Prostate gland (tissue), 2 donors: ENCODE measurements at regions not wholly inside any gene's neighbourhood (a gene's known extent, or its start where the extent isn't known, plus 50 kb on each side); places are given as distances from the start of the nearest gene placed in this dataset.

Source experiments
- DNase-seq: peaks from one replicate; pipeline ENCODE4 v3.0.0-alpha.2; 2019; ENCODE audit warnings: low spot score
- H3K27ac ChIP-seq, 2 donors: fragments of 200-600 bp; sonication (generic); 2 replicates each; pipeline ENCODE4 v1.5.1; 2017 to 2019
- H3K27me3 ChIP-seq: fragments of 200-600 bp; sonication (generic); replicated peaks from 2 replicates; pipeline ENCODE4 v1.5.1; 2019; ENCODE audit not compliant: insufficient read depth
- H3K36me3 ChIP-seq, 2 donors: fragments of 200-600 bp; sonication (generic); 1 replicate in 1 of 2; 2 replicates in 1 of 2; pipeline versions ENCODE4 v1.5.1 to v1.8.1; 2017 to 2019
- H3K4me1 ChIP-seq: fragments of 200-600 bp; sonication (generic); replicated peaks from 2 replicates; pipeline ENCODE4 v1.5.1; 2019
- H3K4me3 ChIP-seq, 2 donors: fragments of 200-600 bp; sonication (generic); 2 replicates each; pipeline ENCODE4 v1.5.1; 2017 to 2019
- H3K9me3 ChIP-seq: fragments of 200-600 bp; sonication (generic); 2 replicates; pipeline ENCODE4 v1.5.1; 2017
- CTCF ChIP-seq, 4 experiments: fragments of 200-600 bp in 2 of 4; fragments of 450-650 bp in 2 of 4; sonication (generic) in 2 of 4; IDR thresholded peaks; 1 replicate in 3 of 4; 2 replicates in 1 of 4; pipeline ENCODE4 v1.5.1; 2016 to 2019; ENCODE audit warnings: antibody characterized with exemption in 4 of 4, mild to moderate bottlenecking in 2 of 4, moderate library complexity in 2 of 4
- POLR2A ChIP-seq: fragments of 450-650 bp; IDR thresholded peaks from one replicate; pipeline ENCODE4 v1.6.1; 2016; ENCODE audit warnings: antibody characterized with exemption, mild to moderate bottlenecking
- POLR2AphosphoS5 ChIP-seq: sonication (generic); formaldehyde crosslinking; IDR thresholded peaks from one replicate; pipeline ENCODE4 v1.6.1; 2017; ENCODE audit warnings: antibody characterized with exemption
- WGBS: methylation state at CpG from one replicate; pipeline ENCODE4 v1.1.5; 2018; 5-methylcytosine and 5-hydroxymethylcytosine counted together
- intact Hi-C: fragments of 100-400 bp; cut with DNase I; formaldehyde crosslinking; loops from one replicate; pipeline ENCODE4 v1.14.2; 2022

GRCh38 chr1:119222271-119222670, 81.8 kb upstream of the WARS2 start:
- 95% methylated on average over 5 of the region's 5 CpGs for WGBS
- intact Hi-C loops: no loop called here
- no peak for TF ChIP-seq POLR2AphosphoS5
- no peak for TF ChIP-seq POLR2A
- TF ChIP-seq CTCF (IDR thresholded peaks at IDR 0.05): no peak

GRCh38 chr1:119225265-119225664, 84.8 kb upstream of the WARS2 start:
- no peak for TF ChIP-seq CTCF (IDR thresholded peaks at IDR 0.05)
- no peak for TF ChIP-seq POLR2A
- TF ChIP-seq POLR2AphosphoS5: no peak
- intact Hi-C loops: no loop called here
- Histone ChIP-seq H3K27me3 (no peaks in the 10 kb centered on the region), H3K36me3 (no peaks in the 10 kb centered on the region), H3K9me3 (no peaks in the 10 kb centered on the region), H3K4me3 (no peak overlapping the region), H3K27ac (no peak overlapping the region), H3K4me1 (no peaks in the 10 kb centered on the region)
- no peak for DNase-seq

More at GRCh38 chr1:119222271-119222670, 81.8 kb upstream of the WARS2 start:
- no peak for DNase-seq
- H3K27me3 ChIP-seq: no peaks in the 10 kb centered on the region
- H3K4me1 ChIP-seq: no peaks in the 10 kb centered on the region
- no peaks in the 10 kb centered on the region for H3K36me3 ChIP-seq
- H3K4me3 ChIP-seq: no peak overlapping the region
- H3K9me3 ChIP-seq: no peaks in the 10 kb centered on the region
- H3K27ac ChIP-seq: no peak overlapping the region

GRCh38 chr1:119225831-119226230, 85.4 kb upstream of the WARS2 start:
- Histone ChIP-seq H3K36me3 (no peaks in the 10 kb centered on the region), H3K4me3 (no peak overlapping the region), H3K27ac (no peak overlapping the region), H3K27me3 (no peaks in the 10 kb centered on the region), H3K9me3 (no peaks in the 10 kb centered on the region), H3K4me1 (no peaks in the 10 kb centered on the region)
- TF ChIP-seq CTCF (IDR thresholded peaks at IDR 0.05) (no peak), POLR2A (no peak), POLR2AphosphoS5 (no peak)
- intact Hi-C loops: no loop called here
- DNase-seq: no peak
- WGBS: 96% methylated on average over 2 of the region's 2 CpGs

GRCh38 chr1:119226321-119226720, 85.9 kb upstream of the WARS2 start:
- Histone ChIP-seq H3K27ac (no peak overlapping the region), H3K9me3 (no peaks in the 10 kb centered on the region), H3K4me3 (no peak overlapping the region), H3K27me3 (no peaks in the 10 kb centered on the region), H3K36me3 (no peaks in the 10 kb centered on the region), H3K4me1 (no peaks in the 10 kb centered on the region)
- intact Hi-C loops: no loop called here
- DNase-seq: no peak
- TF ChIP-seq POLR2A (no peak), CTCF (IDR thresholded peaks at IDR 0.05) (no peak), POLR2AphosphoS5 (no peak)
- 48% methylated on average over 1 of the region's 1 CpG for WGBS

GRCh38 chr1:119226913-119227312, 86.5 kb upstream of the WARS2 start:
- Histone ChIP-seq H3K4me1 (no peaks in the 10 kb centered on the region), H3K36me3 (no peaks in the 10 kb centered on the region), H3K4me3 (no peak overlapping the region), H3K27ac (no peak overlapping the region), H3K9me3 (no peaks in the 10 kb centered on the region), H3K27me3 (no peaks in the 10 kb centered on the region)
- DNase-seq: no peak
- intact Hi-C loops: no loop called here
- TF ChIP-seq POLR2A (no peak), CTCF (IDR thresholded peaks at IDR 0.05) (no peak), POLR2AphosphoS5 (no peak)
- WGBS: 78% methylated on average over 3 of the region's 3 CpGs
